ENCODE measurements at regions not wholly inside any gene's neighbourhood (a gene's known extent, or its start where the extent isn't known, plus 50 kb on each side); places are given as distances from the start of the nearest gene placed in this dataset.

DNA sequence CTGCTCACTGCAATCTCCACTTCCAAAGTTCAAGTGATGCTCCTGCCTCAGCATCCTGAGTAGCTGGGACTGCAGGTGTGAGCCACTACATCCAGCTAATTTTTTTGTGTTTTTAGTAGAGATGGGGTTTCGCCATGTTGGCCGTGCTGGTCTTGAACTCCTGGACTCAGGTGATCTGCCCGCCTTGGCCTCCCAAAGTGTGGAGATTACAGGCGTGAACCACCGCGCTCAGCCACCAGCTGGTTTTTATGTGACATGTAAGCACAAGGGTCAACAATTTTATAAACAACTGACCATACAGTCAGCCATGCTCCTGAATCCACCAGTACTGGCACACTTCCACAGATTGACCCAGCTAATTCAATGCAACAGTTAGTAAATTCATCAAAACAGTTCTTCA lies 526.3 kb upstream of the LRRC4C start:
- Histone ChIP-seq H3K9me2 (ENCODE audit: insufficient read depth, low read length) (no peaks in the 10 kb centered on the region), H3K79me2 (replicated peaks; ENCODE audit: insufficient read depth, low read length) (no peaks in the 10 kb centered on the region), H3K27me3 (ENCODE audit: insufficient read depth, low read depth, low read length) (no peaks in the 10 kb centered on the region), H3F3A (ENCODE audit: insufficient read depth, low read length, poor library complexity, severe bottlenecking) (no peaks in the 10 kb centered on the region), H3K4me2 (ENCODE audit: low read length) (no peak overlapping the region), H4K20me1 (ENCODE audit: insufficient read depth) (no peaks in the 10 kb centered on the region), H3K4me3 (ENCODE audit: low read length) (no peak overlapping the region), H2AFZ (ENCODE audit: low read depth, low read length) (no peak overlapping the region), H3K9me3 (ENCODE audit: low read length) (no peaks in the 10 kb centered on the region), H3K27ac (ENCODE audit: low read length) (no peak overlapping the region), H3K9ac (ENCODE audit: low read length) (no peak overlapping the region), H3K36me3 (ENCODE audit: insufficient read depth, low read length) (no peaks in the 10 kb centered on the region)
- no peak for TF ChIP-seq RAD21 (conservative IDR thresholded peaks at IDR 0.05)
- no peak for TF ChIP-seq EZH2 (IDR thresholded peaks at IDR 0.05; ENCODE audit: borderline replicate concordance, insufficient read depth, low read length, poor library complexity, severe bottlenecking)
- TF ChIP-seq, protein P1, sequence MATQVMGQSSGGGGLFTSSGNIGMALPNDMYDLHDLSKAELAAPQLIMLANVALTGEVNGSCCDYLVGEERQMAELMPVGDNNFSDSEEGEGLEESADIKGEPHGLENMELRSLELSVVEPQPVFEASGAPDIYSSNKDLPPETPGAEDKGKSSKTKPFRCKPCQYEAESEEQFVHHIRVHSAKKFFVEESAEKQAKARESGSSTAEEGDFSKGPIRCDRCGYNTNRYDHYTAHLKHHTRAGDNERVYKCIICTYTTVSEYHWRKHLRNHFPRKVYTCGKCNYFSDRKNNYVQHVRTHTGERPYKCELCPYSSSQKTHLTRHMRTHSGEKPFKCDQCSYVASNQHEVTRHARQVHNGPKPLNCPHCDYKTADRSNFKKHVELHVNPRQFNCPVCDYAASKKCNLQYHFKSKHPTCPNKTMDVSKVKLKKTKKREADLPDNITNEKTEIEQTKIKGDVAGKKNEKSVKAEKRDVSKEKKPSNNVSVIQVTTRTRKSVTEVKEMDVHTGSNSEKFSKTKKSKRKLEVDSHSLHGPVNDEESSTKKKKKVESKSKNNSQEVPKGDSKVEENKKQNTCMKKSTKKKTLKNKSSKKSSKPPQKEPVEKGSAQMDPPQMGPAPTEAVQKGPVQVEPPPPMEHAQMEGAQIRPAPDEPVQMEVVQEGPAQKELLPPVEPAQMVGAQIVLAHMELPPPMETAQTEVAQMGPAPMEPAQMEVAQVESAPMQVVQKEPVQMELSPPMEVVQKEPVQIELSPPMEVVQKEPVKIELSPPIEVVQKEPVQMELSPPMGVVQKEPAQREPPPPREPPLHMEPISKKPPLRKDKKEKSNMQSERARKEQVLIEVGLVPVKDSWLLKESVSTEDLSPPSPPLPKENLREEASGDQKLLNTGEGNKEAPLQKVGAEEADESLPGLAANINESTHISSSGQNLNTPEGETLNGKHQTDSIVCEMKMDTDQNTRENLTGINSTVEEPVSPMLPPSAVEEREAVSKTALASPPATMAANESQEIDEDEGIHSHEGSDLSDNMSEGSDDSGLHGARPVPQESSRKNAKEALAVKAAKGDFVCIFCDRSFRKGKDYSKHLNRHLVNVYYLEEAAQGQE (IDR thresholded peaks at IDR 0.05; ENCODE audit: borderline replicate concordance), result no peak
- TF ChIP-seq, protein P2, sequence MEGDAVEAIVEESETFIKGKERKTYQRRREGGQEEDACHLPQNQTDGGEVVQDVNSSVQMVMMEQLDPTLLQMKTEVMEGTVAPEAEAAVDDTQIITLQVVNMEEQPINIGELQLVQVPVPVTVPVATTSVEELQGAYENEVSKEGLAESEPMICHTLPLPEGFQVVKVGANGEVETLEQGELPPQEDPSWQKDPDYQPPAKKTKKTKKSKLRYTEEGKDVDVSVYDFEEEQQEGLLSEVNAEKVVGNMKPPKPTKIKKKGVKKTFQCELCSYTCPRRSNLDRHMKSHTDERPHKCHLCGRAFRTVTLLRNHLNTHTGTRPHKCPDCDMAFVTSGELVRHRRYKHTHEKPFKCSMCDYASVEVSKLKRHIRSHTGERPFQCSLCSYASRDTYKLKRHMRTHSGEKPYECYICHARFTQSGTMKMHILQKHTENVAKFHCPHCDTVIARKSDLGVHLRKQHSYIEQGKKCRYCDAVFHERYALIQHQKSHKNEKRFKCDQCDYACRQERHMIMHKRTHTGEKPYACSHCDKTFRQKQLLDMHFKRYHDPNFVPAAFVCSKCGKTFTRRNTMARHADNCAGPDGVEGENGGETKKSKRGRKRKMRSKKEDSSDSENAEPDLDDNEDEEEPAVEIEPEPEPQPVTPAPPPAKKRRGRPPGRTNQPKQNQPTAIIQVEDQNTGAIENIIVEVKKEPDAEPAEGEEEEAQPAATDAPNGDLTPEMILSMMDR (IDR thresholded peaks at IDR 0.05; ENCODE audit: poor library complexity, severe bottlenecking), result no peak
- TF ChIP-seq TAF1 (IDR thresholded peaks at IDR 0.05; ENCODE audit: low read depth), result no peak
- TF ChIP-seq EP300 (conservative IDR thresholded peaks at IDR 0.05; ENCODE audit: poor library complexity, severe bottlenecking), result no peak
- no peak for TF ChIP-seq MXI1 (conservative IDR thresholded peaks at IDR 0.05; ENCODE audit: poor library complexity, severe bottlenecking)
- no peak for TF ChIP-seq POLR2AphosphoS5 (IDR thresholded peaks at IDR 0.05)
- no peak for TF ChIP-seq SMC3 (conservative IDR thresholded peaks at IDR 0.05; ENCODE audit: poor library complexity)

DNA sequence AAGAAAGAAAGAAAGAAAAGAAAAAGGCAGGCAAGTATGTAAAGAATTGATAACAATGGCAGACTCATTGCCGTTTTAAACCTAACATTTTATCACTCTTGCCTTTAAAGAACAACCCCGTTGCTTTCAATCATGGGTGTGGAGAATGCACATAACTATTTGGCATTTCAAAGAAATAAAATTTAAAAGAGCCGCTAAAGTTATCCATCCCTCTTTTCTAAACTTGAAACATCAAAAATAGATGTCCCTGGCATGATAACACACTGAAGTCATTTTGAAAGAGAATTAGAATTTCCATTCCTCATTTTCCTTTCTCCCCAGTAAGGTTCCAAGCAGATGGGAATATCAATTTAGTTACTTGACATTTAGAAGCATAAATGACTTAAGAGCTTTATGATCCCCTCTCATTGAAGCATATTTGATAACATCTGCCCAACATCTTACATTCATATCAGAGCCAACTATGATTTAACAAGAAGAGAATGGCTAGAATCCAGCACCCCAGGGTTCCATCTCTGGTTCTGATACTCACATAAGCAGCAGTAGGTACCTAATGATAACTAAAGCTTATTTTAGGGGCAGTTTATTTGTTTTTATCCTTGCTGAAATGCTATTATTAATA lies 529.6 kb upstream of the LRRC4C start:
- H3K9me3 ChIP-seq (ENCODE audit: low read length), result no peaks in the 10 kb centered on the region

More for the DNA sequence above, 529.6 kb upstream of the LRRC4C start:
- H3K4me2 ChIP-seq (ENCODE audit: low read length), result no peak overlapping the region
- no peak overlapping the region for H3K4me3 ChIP-seq (ENCODE audit: low read length)
- TF ChIP-seq, protein P1 (IDR thresholded peaks at IDR 0.05; ENCODE audit: borderline replicate concordance), result no peak
- TF ChIP-seq TAF1 (IDR thresholded peaks at IDR 0.05; ENCODE audit: low read depth) (no peak), RAD21 (conservative IDR thresholded peaks at IDR 0.05) (no peak), MXI1 (conservative IDR thresholded peaks at IDR 0.05; ENCODE audit: poor library complexity, severe bottlenecking) (no peak)
- TF ChIP-seq, protein P2 (IDR thresholded peaks at IDR 0.05; ENCODE audit: poor library complexity, severe bottlenecking), result no peak
- H3K9me2 ChIP-seq (ENCODE audit: insufficient read depth, low read length), result no peaks in the 10 kb centered on the region
- no peak overlapping the region for H3K9ac ChIP-seq (ENCODE audit: low read length)
- H3K79me2 ChIP-seq (replicated peaks; ENCODE audit: insufficient read depth, low read length), result no peaks in the 10 kb centered on the region
- no peak overlapping the region for H2AFZ ChIP-seq (ENCODE audit: low read depth, low read length)
- H3F3A ChIP-seq (ENCODE audit: insufficient read depth, low read length, poor library complexity, severe bottlenecking), result no peaks in the 10 kb centered on the region
- no peaks in the 10 kb centered on the region for H3K27me3 ChIP-seq (ENCODE audit: insufficient read depth, low read depth, low read length)
- H4K20me1 ChIP-seq (ENCODE audit: insufficient read depth), result no peaks in the 10 kb centered on the region
- no peak overlapping the region for H3K27ac ChIP-seq (ENCODE audit: low read length)
- H3K36me3 ChIP-seq (ENCODE audit: insufficient read depth, low read length), result no peaks in the 10 kb centered on the region
